SK-N-SH (cell line): ENCODE measurements at regions not wholly inside any gene's neighbourhood (a gene's known extent, or its start where the extent isn't known, plus 50 kb on each side); places are given as distances from the start of the nearest gene placed in this dataset.

Source experiments
- EP300 ChIP-seq, 2 experiments: IDR thresholded peaks; 2 replicates each; pipeline versions ENCODE4 v1.4.0 to v1.6.1; 2012; ENCODE audit warnings: borderline replicate concordance in 1 of 2, low read depth in 1 of 2, low read length in 1 of 2
- GABPA ChIP-seq: IDR thresholded peaks from 2 replicates; pipeline ENCODE4 v1.4.0; 2012; ENCODE audit warnings: low read depth, mild to moderate bottlenecking
- TF ChIP-seq, protein P1 (sequence below): fragments of 200-600 bp; sonication (generic); IDR thresholded peaks from 2 replicates; pipeline ENCODE4 v1.6.1; 2017; ENCODE audit warnings: antibody characterized with exemption, mild to moderate bottlenecking, moderate library complexity
- TF ChIP-seq, protein P2 (sequence below): IDR thresholded peaks from 2 replicates; pipeline ENCODE4 v1.6.1; 2012; ENCODE audit warnings: mild to moderate bottlenecking, low read depth, low read length, moderate library complexity

DNA sequence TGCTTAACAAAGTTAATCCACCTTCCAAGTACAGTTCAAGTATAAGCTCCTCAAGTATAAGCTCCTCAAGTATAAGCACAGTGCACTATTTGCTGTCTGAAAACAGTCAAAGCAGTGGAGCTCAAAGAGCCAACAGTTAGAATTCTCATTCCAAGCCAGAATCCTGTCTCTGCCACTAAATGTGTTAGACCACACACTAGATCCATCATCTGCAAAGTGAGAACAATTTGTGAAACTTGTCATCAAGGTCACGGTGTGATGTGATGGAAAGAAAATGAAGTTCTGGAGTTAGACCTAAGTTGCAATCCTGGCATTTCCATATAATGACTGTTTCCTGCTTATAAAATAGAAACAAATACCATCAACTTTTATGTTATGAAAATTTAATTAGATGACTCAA is 602.5 kb downstream of the TNS3 start:
- TF ChIP-seq, protein P1, sequence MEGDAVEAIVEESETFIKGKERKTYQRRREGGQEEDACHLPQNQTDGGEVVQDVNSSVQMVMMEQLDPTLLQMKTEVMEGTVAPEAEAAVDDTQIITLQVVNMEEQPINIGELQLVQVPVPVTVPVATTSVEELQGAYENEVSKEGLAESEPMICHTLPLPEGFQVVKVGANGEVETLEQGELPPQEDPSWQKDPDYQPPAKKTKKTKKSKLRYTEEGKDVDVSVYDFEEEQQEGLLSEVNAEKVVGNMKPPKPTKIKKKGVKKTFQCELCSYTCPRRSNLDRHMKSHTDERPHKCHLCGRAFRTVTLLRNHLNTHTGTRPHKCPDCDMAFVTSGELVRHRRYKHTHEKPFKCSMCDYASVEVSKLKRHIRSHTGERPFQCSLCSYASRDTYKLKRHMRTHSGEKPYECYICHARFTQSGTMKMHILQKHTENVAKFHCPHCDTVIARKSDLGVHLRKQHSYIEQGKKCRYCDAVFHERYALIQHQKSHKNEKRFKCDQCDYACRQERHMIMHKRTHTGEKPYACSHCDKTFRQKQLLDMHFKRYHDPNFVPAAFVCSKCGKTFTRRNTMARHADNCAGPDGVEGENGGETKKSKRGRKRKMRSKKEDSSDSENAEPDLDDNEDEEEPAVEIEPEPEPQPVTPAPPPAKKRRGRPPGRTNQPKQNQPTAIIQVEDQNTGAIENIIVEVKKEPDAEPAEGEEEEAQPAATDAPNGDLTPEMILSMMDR = no peak
- TF ChIP-seq GABPA = no peak
- TF ChIP-seq, protein P2, sequence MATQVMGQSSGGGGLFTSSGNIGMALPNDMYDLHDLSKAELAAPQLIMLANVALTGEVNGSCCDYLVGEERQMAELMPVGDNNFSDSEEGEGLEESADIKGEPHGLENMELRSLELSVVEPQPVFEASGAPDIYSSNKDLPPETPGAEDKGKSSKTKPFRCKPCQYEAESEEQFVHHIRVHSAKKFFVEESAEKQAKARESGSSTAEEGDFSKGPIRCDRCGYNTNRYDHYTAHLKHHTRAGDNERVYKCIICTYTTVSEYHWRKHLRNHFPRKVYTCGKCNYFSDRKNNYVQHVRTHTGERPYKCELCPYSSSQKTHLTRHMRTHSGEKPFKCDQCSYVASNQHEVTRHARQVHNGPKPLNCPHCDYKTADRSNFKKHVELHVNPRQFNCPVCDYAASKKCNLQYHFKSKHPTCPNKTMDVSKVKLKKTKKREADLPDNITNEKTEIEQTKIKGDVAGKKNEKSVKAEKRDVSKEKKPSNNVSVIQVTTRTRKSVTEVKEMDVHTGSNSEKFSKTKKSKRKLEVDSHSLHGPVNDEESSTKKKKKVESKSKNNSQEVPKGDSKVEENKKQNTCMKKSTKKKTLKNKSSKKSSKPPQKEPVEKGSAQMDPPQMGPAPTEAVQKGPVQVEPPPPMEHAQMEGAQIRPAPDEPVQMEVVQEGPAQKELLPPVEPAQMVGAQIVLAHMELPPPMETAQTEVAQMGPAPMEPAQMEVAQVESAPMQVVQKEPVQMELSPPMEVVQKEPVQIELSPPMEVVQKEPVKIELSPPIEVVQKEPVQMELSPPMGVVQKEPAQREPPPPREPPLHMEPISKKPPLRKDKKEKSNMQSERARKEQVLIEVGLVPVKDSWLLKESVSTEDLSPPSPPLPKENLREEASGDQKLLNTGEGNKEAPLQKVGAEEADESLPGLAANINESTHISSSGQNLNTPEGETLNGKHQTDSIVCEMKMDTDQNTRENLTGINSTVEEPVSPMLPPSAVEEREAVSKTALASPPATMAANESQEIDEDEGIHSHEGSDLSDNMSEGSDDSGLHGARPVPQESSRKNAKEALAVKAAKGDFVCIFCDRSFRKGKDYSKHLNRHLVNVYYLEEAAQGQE = no peak
- TF ChIP-seq EP300 (IDR thresholded peaks at IDR 0.05; ENCODE audit: borderline replicate concordance in 1 of 2, low read depth in 1 of 2, low read length in 1 of 2) = no peak
